ENCODE measurements at regions not wholly inside any gene's neighbourhood (a gene's known extent, or its start where the extent isn't known, plus 50 kb on each side); places are given as distances from the start of the nearest gene placed in this dataset.

DNA sequence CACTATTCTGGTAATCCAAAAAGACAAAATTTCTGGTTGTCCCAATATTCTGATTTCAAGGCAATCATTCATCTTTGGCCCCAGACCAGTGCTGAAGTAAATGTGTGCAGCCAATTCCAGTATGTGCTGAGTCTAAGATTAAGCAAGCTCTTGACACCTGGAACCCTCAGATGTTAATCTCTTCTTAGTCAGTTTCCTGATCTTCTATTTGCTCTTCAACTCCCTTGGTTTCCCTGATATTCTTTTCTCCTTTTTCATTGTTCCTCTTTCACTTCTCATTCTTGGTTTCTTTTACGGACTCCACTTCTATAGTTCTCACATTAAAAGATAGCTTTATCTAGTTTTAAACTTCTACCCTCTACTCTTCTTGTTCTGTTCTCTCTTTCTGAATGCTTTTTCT lies 445.7 kb upstream of the FANCL start:
- DNase-seq: no peak
- Mint-ChIP-seq H3K9me3 (peaks cover 17% of the 10 kb centered on the region), H3K27ac (no peak overlapping the region), H3K27me3 (ENCODE audit: insufficient read depth) (peaks cover 2% of the 10 kb centered on the region), H3K4me1 (ENCODE audit: low read depth) (no peaks in the 10 kb centered on the region), H3K4me3 (no peak overlapping the region), H3K36me3 (ENCODE audit: low read depth) (no peaks in the 10 kb centered on the region)
- no peak for TF ChIP-seq CTCF (IDR thresholded peaks at IDR 0.05)

- H3K9me3 Mint-ChIP-seq: no peaks in the 10 kb centered on the region; the same call in 1 of the 2 replicates
- TF ChIP-seq CTCF (IDR thresholded peaks at IDR 0.05): peak; percentile 60
- H3K27ac Mint-ChIP-seq: no peak overlapping the region
- H3K27me3 Mint-ChIP-seq (ENCODE audit: insufficient read depth): no peaks in the 10 kb centered on the region; the same call in none of the 2 replicates
- DNase-seq: no peak
- no peak overlapping the region for H3K4me3 Mint-ChIP-seq
- no peaks in the 10 kb centered on the region for H3K4me1 Mint-ChIP-seq (ENCODE audit: low read depth)
- no peaks in the 10 kb centered on the region for H3K36me3 Mint-ChIP-seq (ENCODE audit: low read depth)
These were observed 439.7 kb upstream of the FANCL start for GRCh38 chr2:58680755-58681310.

DNA sequence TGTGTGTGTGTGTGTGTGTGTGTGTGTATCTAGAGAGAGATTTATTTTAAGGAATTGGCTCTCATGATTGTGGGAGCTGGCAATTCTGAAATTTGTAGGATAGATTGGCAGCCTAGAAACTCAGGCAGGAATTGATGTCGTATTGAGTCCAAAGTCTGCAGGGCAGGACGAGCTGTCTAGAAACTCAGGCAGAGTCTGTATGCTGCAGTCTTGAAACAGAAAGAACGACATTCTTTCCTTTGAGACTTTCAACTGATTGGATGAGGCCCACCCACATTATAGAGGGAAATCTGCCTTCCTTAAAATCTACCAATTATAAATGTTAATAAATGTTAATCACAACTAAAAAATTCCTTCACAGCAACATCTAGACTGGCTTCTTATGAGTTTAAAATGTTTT lies 436.6 kb upstream of the FANCL start:
- Mint-ChIP-seq H3K4me3 (no peak overlapping the region), H3K36me3 (ENCODE audit: low read depth) (no peaks in the 10 kb centered on the region), H3K27me3 (ENCODE audit: insufficient read depth) (no peaks in the 10 kb centered on the region; the same call in none of the 2 replicates), H3K9me3 (no peaks in the 10 kb centered on the region; the same call in 1 of the 2 replicates), H3K27ac (no peak overlapping the region), H3K4me1 (ENCODE audit: low read depth) (no peaks in the 10 kb centered on the region)
- DNase-seq: no peak
- TF ChIP-seq CTCF (IDR thresholded peaks at IDR 0.05): no peak

DNA sequence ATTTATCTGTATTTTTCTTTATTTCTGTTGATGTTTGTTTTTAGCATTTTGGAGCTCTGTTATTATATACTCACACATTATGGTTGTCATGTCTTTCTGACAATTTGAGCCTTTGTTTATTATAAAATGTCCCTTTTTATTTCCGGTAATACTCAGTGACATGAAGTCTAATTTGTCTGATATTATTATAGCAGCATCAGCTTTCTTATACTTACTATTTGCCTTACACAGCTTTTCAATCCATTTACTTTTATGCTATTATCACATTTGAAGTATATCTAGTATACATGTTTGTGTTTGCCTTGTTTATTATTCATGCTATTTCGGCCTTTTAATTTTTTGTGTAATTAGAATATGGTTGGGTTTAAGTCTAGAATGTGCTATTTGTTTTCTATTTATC lies 430.6 kb upstream of the FANCL start:
- no peak for TF ChIP-seq CTCF (IDR thresholded peaks at IDR 0.05)
- no peaks in the 10 kb centered on the region for H3K36me3 Mint-ChIP-seq (ENCODE audit: low read depth)
- no peak overlapping the region for H3K27ac Mint-ChIP-seq

DNA sequence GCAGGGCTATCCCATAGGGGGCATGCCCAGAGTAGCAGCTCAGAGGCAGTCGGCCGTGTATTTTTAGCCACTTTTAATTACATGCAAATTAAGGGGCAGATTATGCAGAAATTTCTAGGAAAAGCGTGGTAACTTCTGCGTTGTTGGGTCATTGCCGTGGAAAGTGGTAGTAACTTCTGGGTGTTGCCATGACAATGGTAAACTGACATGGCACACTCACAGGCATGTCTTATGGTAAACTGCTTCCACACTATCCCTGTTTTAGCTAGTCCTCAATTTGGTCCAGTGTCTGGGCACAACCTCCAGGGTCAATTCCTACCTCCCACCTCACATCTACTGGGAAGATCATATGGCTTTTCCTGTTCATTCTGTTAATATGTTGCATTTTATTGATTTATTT lies 428.9 kb upstream of the FANCL start:
- Mint-ChIP-seq H3K9me3 (peaks cover 8% of the 10 kb centered on the region), H3K27ac (no peak overlapping the region), H3K4me1 (ENCODE audit: low read depth) (no peaks in the 10 kb centered on the region), H3K27me3 (ENCODE audit: insufficient read depth) (no peaks in the 10 kb centered on the region), H3K36me3 (ENCODE audit: low read depth) (no peaks in the 10 kb centered on the region), H3K4me3 (no peak overlapping the region)
- no peak for TF ChIP-seq CTCF (IDR thresholded peaks at IDR 0.05)
- no peak for DNase-seq

More for the DNA sequence above, 430.6 kb upstream of the FANCL start:
- DNase-seq: no peak
- Mint-ChIP-seq H3K27me3 (ENCODE audit: insufficient read depth) (no peaks in the 10 kb centered on the region), H3K4me3 (no peak overlapping the region), H3K4me1 (ENCODE audit: low read depth) (no peaks in the 10 kb centered on the region), H3K9me3 (peaks cover 5% of the 10 kb centered on the region)

All from HFFc6 (cell line).